HG03175 (cell line): ENCODE measurements at regions not wholly inside any gene's neighbourhood (a gene's known extent, or its start where the extent isn't known, plus 50 kb on each side); places are given as distances from the start of the nearest gene placed in this dataset.
A peak's percentile ranks its signal among the peaks of the same experiment; 100 is the strongest.

Experiments
- ATAC-seq: cut with Tn5 transposase; IDR thresholded peaks from one replicate; pipeline ENCODE4 v1.9.1; 2021; ENCODE audit warnings: mild to moderate bottlenecking, moderate library complexity; ENCODE audit not compliant: unreplicated experiment

DNA sequence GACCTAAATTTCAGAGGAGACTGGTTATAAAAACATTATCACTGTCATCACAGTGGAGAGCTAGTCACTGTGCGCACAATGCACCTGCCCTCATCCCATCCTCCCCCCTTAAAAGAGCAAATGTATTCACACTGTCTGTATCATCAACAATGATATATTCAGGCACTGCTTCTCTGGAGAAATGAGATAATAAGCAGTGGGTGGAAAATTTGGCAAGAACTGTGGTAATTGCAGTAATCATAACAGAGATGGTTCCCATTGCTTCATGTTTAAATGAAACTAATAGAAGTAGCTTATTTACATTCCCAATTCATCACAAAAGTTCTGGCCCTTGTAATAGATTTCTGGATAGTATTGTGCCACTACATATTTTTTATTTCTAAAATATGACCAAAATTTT lies 867.4 kb upstream of the ADGRL2 start:
- no peak for ATAC-seq

DNA sequence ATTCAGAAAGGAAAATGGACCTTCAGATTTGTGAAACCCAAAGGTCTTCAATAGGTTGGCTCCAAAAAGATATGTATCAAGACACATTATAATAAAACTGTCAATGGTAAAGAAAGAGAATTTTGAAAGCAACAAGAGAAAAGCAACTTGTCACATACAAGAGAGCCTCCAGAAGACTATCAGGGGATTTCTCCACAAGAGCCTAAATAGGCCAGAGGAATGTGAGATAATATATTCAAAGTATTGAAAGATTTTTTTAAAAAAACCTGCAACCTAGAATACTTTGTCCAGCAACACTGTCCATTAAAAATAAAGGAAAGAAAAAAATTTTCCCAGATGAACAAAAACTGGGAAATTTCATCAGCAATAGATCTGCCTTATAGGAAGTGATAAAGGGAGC lies 869.6 kb upstream of the ADGRL2 start:
- ATAC-seq: no peak

DNA sequence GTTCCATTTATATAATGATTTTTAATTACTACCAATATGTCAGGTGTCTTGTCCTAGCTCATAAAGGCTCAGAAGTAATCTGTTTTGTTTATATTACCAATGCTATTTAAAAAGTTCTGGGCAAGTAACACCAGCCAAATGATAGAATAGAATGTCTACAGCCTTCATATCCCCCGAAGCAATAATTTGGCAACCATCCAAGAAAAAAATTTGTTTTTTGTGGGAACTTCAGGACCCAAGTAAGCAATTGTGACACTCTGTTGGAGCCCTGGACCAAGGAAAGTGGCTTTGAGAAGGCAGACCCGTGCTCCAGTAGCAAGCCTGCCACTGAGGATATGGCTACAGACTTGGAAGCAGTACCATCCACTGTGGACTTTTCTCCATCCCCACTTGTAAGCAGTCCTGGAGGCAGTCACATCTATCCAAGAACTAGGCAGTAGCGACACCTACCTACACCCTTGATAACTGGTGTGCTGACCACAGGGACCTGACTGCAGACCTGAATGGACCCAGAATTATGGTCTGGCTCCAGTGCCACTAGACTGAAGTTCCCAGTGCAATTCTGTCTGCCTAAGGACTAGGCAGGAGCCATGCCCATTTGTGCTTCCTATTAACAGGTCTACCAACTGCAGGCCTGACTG lies 870.7 kb upstream of the ADGRL2 start:
- ATAC-seq: no peak

DNA sequence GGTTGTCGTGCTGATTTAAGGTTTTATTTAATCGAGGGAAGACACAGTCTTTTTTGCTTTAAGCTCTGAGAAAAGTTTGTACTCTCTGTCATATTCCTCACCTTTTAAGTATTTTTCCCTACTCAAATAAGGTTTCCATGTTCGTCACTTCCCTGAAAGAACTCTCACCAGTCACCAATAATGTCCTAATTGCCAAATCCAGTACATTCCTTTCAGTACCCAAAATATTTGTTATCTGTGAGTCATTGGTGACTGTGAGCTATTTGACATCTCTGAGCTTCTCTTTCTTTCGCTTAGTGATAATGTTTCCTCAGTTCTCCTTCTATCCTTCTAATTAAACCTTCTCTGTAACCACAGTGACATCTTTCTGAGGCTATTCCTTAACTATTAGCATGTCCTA lies 874.2 kb upstream of the ADGRL2 start:
- no peak for ATAC-seq

DNA sequence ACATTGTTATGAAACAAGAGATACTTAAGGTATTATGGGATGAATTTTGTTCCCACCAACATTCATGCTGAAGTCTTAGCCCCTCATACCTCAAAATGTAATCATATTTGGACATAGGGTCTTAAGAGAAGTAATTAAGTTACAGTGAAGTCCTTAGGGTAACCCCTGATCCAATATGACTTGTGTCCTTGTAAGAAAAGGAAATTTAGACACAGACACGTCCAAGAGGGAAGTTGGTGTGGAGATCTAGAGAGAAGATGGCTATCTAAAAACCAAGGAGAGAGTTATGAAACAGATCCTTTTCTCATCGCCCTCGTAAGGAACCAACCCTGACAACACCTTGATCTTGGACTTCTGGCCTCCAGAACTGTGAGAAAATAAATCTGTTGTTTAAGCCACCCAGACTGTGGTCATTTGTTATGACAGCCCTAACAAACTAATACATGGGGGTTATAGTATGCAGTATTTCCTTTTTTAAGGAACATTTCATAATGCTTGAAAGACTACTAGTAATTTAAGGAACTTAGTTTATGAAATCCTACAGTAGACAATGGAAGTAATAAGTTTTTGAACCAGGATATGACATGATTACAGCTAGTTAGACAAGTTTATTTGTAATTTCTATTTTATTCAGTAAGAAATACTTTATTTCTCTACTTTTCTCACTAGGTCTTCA lies 875.5 kb upstream of the ADGRL2 start:
- ATAC-seq: no peak

DNA sequence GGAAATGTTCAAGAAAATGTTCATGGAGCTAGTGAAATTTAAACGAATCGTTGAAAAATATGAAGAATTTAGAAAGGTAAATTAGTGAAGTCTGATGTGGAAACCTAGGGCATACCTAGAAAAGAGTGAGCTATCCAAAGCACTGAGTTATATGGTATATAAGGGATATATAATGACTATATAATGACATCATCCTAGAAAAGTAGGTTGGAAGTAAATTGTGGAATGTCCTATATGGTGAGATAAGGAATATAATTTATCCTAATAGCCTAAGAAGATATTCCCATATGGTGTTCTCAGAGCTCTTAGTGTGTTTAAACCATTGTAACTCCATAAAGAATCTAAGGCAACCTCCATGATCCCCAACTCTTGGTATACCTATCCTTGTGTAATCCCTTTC lies 876.4 kb upstream of the ADGRL2 start:
- ATAC-seq: no peak

DNA sequence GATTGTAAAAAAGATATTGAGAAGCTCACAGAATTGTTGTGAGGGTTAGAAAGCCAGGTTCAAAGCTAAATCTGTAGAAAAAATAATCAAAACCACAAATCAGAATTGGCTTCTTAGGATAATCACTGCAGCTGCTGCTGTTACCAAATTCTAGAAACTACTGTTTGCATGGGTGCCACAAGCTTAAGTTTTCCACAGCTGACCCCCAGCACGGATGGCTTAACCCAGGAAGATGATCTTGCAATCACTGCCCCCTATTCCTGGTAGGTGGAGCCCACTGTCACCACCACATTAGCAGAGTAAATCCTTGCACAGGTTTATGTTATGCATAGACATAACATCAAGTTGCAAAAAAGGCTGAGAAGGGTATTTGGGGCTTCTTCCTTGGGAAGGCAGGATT lies 877.8 kb upstream of the ADGRL2 start:
- ATAC-seq: no peak

DNA sequence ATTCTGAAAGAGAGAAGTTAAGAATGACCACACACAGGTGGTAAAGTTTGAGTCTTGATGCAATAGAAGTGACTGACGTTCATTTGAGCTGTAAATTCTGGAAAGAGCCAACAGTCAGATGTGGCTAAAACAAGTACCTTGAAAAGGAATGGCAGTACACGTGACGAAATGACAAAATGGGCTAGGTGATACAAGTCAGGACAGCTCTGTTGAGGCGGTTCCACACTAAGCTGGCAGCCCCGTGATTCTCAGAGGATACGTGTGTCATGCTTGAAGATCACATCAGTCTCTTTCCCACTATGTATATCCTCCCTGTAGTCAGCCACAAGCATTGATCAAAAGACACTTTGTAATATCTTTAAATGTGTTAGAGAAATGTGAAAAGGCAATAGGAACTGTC lies 881.3 kb upstream of the ADGRL2 start:
- ATAC-seq: no peak

DNA sequence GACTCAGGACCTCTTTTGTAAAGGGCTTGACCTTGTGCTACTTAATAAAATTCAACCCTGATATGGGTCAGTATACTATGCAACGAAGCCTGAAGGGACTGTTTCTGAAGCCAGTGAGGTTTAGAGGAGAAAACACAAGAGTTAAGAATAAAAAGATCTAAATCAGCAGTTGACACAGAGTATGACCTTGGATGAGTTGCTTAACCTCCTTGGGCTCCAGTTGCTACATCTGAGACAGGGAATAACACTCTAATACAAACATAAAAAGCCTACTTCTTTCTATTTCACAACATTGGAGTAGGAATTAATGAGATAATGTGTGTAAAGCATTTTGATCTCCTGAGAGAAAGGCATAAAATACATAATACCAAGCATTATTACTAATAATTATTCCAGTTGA lies 882.4 kb upstream of the ADGRL2 start:
- no peak for ATAC-seq

DNA sequence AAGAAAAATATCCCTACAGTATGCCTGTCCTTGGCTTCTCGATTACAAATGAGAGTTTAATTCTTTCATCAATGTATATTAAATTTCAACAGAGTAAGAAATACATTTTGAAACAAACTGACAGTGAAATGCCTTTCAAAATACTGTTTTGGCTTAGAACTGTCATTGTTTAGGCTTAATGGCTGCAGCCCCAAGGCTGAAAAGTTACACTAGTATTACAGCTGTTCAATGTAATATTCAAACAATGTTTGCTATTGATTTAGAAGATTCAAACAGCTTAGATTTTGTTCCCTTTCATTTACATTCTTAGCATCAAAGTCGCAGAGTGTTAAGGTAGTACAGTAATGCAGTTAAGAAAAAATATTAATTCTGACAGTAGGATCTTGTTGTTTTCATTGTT lies 882.9 kb upstream of the ADGRL2 start:
- no peak for ATAC-seq

DNA sequence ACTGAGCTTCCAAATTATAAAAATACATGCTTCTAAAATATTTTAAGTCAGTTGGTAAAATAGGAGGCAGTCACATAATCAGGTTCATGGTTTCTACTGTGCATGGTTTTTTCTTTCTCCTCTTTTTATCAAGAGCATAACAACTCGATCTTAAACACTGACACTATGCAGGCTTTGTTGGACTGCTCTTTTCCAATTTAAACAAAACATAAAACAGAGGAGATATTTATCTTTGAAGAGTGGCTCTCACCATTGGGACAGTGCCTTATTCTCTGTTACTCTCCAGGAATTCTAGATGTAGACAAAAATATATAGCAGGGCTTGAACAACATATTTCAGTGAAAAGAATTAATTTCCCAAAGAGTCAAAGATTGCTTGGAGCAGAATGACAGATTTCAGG lies 883.5 kb upstream of the ADGRL2 start:
- ATAC-seq: no peak

DNA sequence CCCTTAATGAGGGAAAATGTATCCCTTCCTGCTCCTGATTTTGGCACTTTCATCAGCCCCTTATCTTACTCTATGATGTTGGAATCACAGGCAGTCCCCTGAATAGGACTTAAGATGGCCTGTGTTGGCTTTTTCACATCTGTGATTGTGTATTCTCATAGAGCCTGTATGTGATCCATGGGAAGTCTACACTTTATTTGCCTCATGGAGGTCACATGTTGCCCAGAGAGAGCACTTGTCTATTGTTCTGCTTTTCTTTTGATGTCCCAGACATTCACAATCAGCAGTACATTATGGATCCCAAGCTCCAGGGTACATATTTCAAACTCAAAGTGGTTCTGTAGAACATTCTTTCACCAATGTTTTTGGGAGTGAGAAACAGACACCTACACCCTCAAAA lies 885.2 kb upstream of the ADGRL2 start:
- no peak for ATAC-seq

DNA sequence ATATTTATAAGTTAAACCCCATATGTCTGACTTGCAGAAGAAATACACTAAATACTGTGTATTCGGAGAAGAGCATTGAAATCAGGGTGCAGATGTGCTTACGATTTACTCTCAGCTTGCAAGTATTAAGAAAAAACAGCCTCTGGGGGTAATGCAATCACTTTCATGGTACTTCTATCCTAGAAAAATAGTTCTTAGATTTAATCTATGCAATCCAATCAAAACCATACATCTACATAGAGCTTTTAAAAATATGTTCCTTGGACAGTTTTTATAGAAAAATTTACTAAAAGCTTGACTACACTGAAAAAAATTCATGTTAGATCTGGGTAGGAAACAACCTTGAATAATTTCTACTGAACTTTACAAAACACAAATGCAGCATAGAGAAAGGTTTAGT lies 890.3 kb upstream of the ADGRL2 start:
- ATAC-seq: no peak

DNA sequence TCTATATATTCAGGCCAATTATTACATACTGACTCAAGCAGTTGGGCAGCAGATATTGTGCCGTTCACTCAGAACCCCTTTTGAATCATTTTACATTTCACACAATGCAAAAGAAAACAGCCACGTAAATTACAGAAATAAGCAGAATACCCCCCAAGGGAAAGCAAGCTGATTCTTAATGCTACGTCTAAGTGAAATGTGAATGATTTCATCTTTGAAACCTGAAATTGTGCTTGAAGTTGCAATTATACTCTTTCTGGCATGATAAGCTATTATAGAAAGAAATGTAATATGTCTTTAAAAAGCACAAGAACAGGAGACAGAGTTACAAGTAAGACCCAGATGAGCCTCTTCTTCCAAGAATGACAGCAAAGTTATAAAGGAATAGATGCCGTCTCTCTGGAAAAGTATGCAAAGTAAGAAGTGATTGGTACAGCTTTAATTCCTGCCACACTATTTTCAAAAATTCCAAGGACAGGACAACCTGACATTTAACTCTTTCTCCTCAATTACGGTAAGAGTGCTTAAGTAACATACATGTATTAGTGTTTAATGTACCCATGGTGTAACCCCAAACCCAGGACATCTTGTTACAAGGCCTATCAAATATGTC lies 891.5 kb upstream of the ADGRL2 start:
- no peak for ATAC-seq

DNA sequence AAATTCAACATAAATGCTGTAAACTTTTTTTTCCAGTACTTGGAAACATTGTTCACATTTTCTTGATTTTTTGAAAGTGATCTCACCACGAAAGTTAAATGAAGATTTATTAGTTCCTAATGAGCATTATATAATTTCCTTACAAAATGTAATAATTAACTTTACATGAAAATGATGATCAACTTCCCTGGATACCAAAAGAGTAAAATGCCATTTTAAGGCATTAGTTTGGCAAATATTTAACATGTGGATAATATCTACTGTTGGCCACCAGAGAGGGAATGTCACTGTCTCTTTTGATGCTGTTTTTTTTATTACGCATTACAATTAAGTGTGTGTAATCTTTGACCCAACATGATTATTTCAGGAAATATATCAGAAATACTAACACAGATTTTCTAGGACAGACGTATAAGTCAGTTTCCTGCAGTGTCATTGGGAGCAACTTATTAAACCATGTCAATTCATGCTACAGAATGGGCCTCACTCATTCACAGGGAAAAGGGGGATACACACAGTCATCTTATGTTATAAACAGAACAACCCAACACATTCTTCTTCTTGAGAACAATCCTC lies 903.9 kb upstream of the ADGRL2 start:
- ATAC-seq: no peak

DNA sequence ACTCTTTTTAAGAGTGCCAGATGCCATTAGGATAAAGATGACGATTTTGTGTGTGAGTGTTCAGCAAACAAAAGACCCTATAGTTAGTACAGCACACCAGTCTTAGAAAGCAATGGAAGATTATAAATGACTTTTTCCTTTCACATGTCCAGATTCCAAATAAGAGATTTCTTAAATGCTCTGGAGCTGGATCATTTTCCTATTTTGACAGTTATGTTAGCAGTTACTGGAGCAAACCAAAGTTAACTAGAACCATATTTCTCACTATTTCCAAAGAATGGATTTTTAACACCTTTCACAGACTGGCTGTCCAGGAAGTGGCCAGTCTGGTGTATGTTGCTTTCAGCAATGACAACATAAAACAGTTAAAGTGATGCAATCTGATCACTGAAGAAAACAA lies 905.8 kb upstream of the ADGRL2 start:
- no peak for ATAC-seq

DNA sequence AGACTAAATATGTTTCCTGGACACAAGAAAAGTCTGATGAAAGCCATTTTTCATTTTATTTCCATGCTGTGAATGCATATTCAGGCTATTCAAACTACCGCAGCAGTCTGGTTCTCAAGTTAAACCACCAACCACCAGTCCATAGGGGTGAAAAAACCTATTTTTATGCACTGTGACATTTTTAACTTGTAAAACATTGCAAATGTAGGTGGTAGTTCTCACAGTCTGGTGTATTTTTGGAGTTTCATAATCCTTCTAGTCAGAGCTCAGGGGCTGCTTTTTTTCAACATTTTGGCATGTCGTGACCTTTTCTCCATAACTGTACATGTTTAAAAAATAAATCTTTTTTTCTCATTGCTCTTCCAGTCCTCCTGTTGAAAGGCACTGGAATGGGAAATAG lies 907.6 kb upstream of the ADGRL2 start:
- ATAC-seq: peak; percentile 51

DNA sequence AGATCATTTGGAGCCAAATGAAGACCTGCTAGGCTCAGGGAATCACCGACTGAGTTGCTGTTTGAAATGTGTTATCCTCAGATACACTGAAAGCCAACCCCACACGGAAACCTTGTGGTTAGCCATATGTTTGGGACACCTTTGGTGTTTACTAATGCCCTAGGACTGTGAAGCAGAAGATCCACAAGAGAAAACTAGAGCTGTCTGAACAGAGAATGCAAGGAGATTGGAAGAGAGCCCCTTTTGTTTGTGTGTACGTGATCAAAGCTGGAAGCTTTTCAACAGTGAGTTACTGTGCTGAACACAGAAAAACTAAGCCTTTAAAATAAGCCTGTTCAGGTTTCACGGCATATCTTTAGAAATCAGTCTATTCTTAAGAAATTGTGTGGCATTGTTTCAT lies 908.2 kb upstream of the ADGRL2 start:
- ATAC-seq: peak; percentile 41

DNA sequence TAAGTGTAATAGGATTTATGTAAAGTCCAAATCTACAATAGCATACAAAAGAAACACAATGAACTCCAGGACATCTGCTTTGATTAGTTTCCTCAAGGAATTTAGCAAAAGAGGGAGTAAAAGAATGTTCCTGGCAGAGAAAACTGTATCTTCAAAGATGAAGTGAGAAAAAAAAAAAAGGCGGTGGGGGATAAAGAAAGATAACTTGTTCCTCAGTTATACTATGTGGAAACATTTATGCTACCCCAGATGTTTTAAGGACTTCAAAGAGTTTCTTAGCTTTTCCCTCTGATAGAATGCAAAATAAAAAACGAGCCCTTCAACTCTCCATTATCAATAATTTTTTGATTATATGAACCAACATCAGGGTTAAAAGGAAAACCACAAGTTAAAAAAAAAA lies 908.9 kb upstream of the ADGRL2 start:
- ATAC-seq: no peak

DNA sequence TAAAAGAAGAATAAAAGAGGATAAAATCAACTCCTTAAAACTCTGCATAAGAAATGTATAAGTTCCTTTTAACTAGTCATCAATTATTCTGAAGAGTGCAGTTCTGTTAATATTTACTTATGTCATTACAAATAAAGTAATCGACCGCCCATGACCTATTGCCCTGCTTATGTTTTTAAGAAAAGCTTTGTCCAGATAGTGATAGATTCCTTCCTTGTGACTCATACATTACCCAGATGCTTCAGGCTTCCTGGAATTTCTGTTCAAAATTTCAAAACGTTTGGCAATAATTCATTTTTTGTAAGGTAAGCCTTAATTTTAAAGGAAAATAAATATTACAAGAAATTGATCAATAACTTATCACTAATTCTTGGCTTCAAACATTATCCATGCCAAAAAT lies 918.2 kb upstream of the ADGRL2 start:
- no peak for ATAC-seq

DNA sequence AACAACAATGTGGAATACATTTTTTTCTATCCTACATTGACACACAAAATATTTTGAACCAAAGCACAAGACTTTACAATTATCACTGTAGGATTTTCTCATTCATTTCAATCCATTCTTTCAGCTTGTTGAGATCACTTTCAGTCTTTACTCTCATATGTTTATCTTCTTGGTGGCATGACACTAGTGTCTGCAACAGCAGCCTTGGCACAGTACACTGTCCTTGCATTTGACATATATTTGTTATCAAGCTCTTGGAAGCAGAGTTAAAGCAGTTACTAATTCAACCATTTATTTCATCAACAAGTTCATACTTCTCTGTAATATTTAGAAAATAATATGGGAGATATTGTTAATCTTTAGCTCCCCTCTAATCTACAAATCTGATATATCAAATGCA lies 922.4 kb upstream of the ADGRL2 start:
- ATAC-seq: no peak

DNA sequence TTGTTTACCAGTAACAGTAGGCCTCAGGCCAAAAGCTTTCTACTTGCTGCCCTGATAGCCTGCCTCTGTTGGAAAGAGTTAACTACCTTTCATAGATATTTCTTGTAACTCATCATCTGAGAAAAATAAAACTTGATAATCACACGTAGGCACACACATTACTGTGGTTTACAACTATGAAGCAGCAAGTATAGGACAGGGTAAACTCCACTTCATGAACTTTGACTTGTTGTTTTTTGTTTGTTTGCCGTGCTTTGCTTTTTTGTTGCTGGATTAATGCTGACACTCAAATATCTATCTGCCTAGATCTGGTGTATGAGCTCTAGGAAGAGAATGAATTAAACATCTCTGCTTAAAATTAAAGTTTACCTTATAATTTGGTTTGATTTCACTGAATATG lies 924.7 kb upstream of the ADGRL2 start:
- ATAC-seq: no peak
